ENCODE measurements at regions not wholly inside any gene's neighbourhood (a gene's known extent, or its start where the extent isn't known, plus 50 kb on each side); places are given as distances from the start of the nearest gene placed in this dataset.

- H3K27ac Mint-ChIP-seq, result no peak overlapping the region
- no peak overlapping the region for H3K4me3 Mint-ChIP-seq
- DNase-seq (ENCODE audit: low spot score), result no peak
- no peaks in the 10 kb centered on the region for H3K36me3 Mint-ChIP-seq (ENCODE audit: low read depth)
- H3K27me3 Mint-ChIP-seq (ENCODE audit: low read depth), result no peaks in the 10 kb centered on the region
- H3K9me3 Mint-ChIP-seq, result peaks cover 38% of the 10 kb centered on the region
- H3K4me1 Mint-ChIP-seq (ENCODE audit: low read depth), result no peaks in the 10 kb centered on the region
These were observed 1139.0 kb downstream of the ROBO2 start for GRCh38 chr3:78178740-78179363.

GRCh38 chr3:78183906-78184599 is 1144.2 kb downstream of the ROBO2 start:
- H3K4me1 Mint-ChIP-seq (ENCODE audit: low read depth), result no peaks in the 10 kb centered on the region
- H3K27ac Mint-ChIP-seq, result no peak overlapping the region
- H3K36me3 Mint-ChIP-seq (ENCODE audit: low read depth), result no peaks in the 10 kb centered on the region
- DNase-seq (ENCODE audit: low spot score), result no peak
- no peaks in the 10 kb centered on the region for H3K27me3 Mint-ChIP-seq (ENCODE audit: low read depth)
- H3K9me3 Mint-ChIP-seq, result peaks cover 20% of the 10 kb centered on the region
- no peak overlapping the region for H3K4me3 Mint-ChIP-seq

- Mint-ChIP-seq H3K36me3 (ENCODE audit: low read depth) (no peaks in the 10 kb centered on the region), H3K27me3 (ENCODE audit: low read depth) (no peaks in the 10 kb centered on the region), H3K4me1 (ENCODE audit: low read depth) (no peaks in the 10 kb centered on the region), H3K9me3 (peaks cover 27% of the 10 kb centered on the region), H3K4me3 (no peak overlapping the region), H3K27ac (no peak overlapping the region)
- no peak for DNase-seq (ENCODE audit: low spot score)
These were observed 1146.5 kb downstream of the ROBO2 start for GRCh38 chr3:78186404-78186803.

- Mint-ChIP-seq H3K27ac (no peak overlapping the region), H3K9me3 (peaks cover 26% of the 10 kb centered on the region), H3K36me3 (ENCODE audit: low read depth) (no peaks in the 10 kb centered on the region), H3K4me1 (ENCODE audit: low read depth) (no peaks in the 10 kb centered on the region), H3K27me3 (ENCODE audit: low read depth) (no peaks in the 10 kb centered on the region), H3K4me3 (no peak overlapping the region)
- DNase-seq (ENCODE audit: low spot score), result no peak
These were observed 1161.2 kb downstream of the ROBO2 start for GRCh38 chr3:78201091-78201490.

GRCh38 chr3:78204977-78205376 is 1165.1 kb downstream of the ROBO2 start:
- no peak overlapping the region for H3K27ac Mint-ChIP-seq
- H3K4me3 Mint-ChIP-seq, result no peak overlapping the region
- no peak for DNase-seq (ENCODE audit: low spot score)
- peaks cover 29% of the 10 kb centered on the region for H3K9me3 Mint-ChIP-seq
- no peaks in the 10 kb centered on the region for H3K27me3 Mint-ChIP-seq (ENCODE audit: low read depth)
- no peaks in the 10 kb centered on the region for H3K4me1 Mint-ChIP-seq (ENCODE audit: low read depth)
- H3K36me3 Mint-ChIP-seq (ENCODE audit: low read depth), result no peaks in the 10 kb centered on the region

GRCh38 chr3:78221300-78221699 is 1181.4 kb downstream of the ROBO2 start:
- no peak overlapping the region for H3K27ac Mint-ChIP-seq
- peaks cover 32% of the 10 kb centered on the region for H3K9me3 Mint-ChIP-seq
- no peaks in the 10 kb centered on the region for H3K36me3 Mint-ChIP-seq (ENCODE audit: low read depth)
- DNase-seq (ENCODE audit: low spot score), result no peak
- no peak overlapping the region for H3K4me3 Mint-ChIP-seq
- H3K27me3 Mint-ChIP-seq (ENCODE audit: low read depth), result no peaks in the 10 kb centered on the region
- H3K4me1 Mint-ChIP-seq (ENCODE audit: low read depth), result no peaks in the 10 kb centered on the region

- Mint-ChIP-seq H3K36me3 (ENCODE audit: low read depth) (no peaks in the 10 kb centered on the region), H3K4me3 (no peak overlapping the region), H3K4me1 (ENCODE audit: low read depth) (no peaks in the 10 kb centered on the region), H3K27ac (no peak overlapping the region), H3K9me3 (peaks cover 33% of the 10 kb centered on the region), H3K27me3 (ENCODE audit: low read depth) (no peaks in the 10 kb centered on the region)
- no peak for DNase-seq (ENCODE audit: low spot score)
These were observed 1181.9 kb downstream of the ROBO2 start for GRCh38 chr3:78221796-78222195.

GRCh38 chr3:78235841-78236240 is 1195.9 kb downstream of the ROBO2 start:
- Mint-ChIP-seq H3K27ac (no peak overlapping the region), H3K4me1 (ENCODE audit: low read depth) (no peaks in the 10 kb centered on the region), H3K9me3 (peaks cover 47% of the 10 kb centered on the region), H3K4me3 (no peak overlapping the region), H3K27me3 (ENCODE audit: low read depth) (no peaks in the 10 kb centered on the region), H3K36me3 (ENCODE audit: low read depth) (no peaks in the 10 kb centered on the region)
- no peak for DNase-seq (ENCODE audit: low spot score)

- H3K9me3 Mint-ChIP-seq, result peaks cover 56% of the 10 kb centered on the region
These were observed 1198.9 kb downstream of the ROBO2 start for GRCh38 chr3:78238811-78239210.

GRCh38 chr3:78242724-78243123 is 1202.8 kb downstream of the ROBO2 start:
- H3K9me3 Mint-ChIP-seq, result peaks cover 46% of the 10 kb centered on the region
- no peak overlapping the region for H3K4me3 Mint-ChIP-seq
- H3K36me3 Mint-ChIP-seq (ENCODE audit: low read depth), result no peaks in the 10 kb centered on the region
- no peak for DNase-seq (ENCODE audit: low spot score)
- H3K4me1 Mint-ChIP-seq (ENCODE audit: low read depth), result no peaks in the 10 kb centered on the region
- H3K27ac Mint-ChIP-seq, result no peak overlapping the region
- no peaks in the 10 kb centered on the region for H3K27me3 Mint-ChIP-seq (ENCODE audit: low read depth)

More at GRCh38 chr3:78238811-78239210, 1198.9 kb downstream of the ROBO2 start:
- no peaks in the 10 kb centered on the region for H3K4me1 Mint-ChIP-seq (ENCODE audit: low read depth)
- no peak overlapping the region for H3K27ac Mint-ChIP-seq
- no peaks in the 10 kb centered on the region for H3K36me3 Mint-ChIP-seq (ENCODE audit: low read depth)
- H3K4me3 Mint-ChIP-seq, result no peak overlapping the region
- no peak for DNase-seq (ENCODE audit: low spot score)
- H3K27me3 Mint-ChIP-seq (ENCODE audit: low read depth), result no peaks in the 10 kb centered on the region

- Mint-ChIP-seq H3K27ac (no peak overlapping the region), H3K9me3 (peaks cover 46% of the 10 kb centered on the region), H3K4me1 (ENCODE audit: low read depth) (no peaks in the 10 kb centered on the region), H3K36me3 (ENCODE audit: low read depth) (no peaks in the 10 kb centered on the region), H3K27me3 (ENCODE audit: low read depth) (no peaks in the 10 kb centered on the region), H3K4me3 (no peak overlapping the region)
- DNase-seq (ENCODE audit: low spot score), result no peak
These were observed 1204.2 kb downstream of the ROBO2 start for GRCh38 chr3:78244136-78244535.

- Mint-ChIP-seq H3K27ac (no peak overlapping the region), H3K36me3 (ENCODE audit: low read depth) (no peaks in the 10 kb centered on the region), H3K27me3 (ENCODE audit: low read depth) (no peaks in the 10 kb centered on the region), H3K4me1 (ENCODE audit: low read depth) (no peaks in the 10 kb centered on the region), H3K4me3 (no peak overlapping the region), H3K9me3 (peaks cover 17% of the 10 kb centered on the region)
- no peak for DNase-seq (ENCODE audit: low spot score)
These were observed 1209.4 kb downstream of the ROBO2 start for GRCh38 chr3:78249294-78249693.

GRCh38 chr3:78253860-78254259 is 1214.0 kb downstream of the ROBO2 start:
- Mint-ChIP-seq H3K9me3 (peaks cover 21% of the 10 kb centered on the region), H3K4me3 (no peak overlapping the region), H3K36me3 (ENCODE audit: low read depth) (no peaks in the 10 kb centered on the region), H3K4me1 (ENCODE audit: low read depth) (no peaks in the 10 kb centered on the region), H3K27me3 (ENCODE audit: low read depth) (no peaks in the 10 kb centered on the region), H3K27ac (no peak overlapping the region)
- DNase-seq (ENCODE audit: low spot score), result no peak

GRCh38 chr3:78255403-78255802 is 1215.5 kb downstream of the ROBO2 start:
- peaks cover 25% of the 10 kb centered on the region for H3K9me3 Mint-ChIP-seq

GRCh38 chr3:78256123-78256522 is 1216.2 kb downstream of the ROBO2 start:
- Mint-ChIP-seq H3K36me3 (ENCODE audit: low read depth) (no peaks in the 10 kb centered on the region), H3K4me3 (no peak overlapping the region), H3K27me3 (ENCODE audit: low read depth) (no peaks in the 10 kb centered on the region), H3K4me1 (ENCODE audit: low read depth) (no peaks in the 10 kb centered on the region), H3K9me3 (peaks cover 21% of the 10 kb centered on the region), H3K27ac (no peak overlapping the region)
- DNase-seq (ENCODE audit: low spot score), result no peak

More at GRCh38 chr3:78255403-78255802, 1215.5 kb downstream of the ROBO2 start:
- H3K4me3 Mint-ChIP-seq, result no peak overlapping the region
- H3K4me1 Mint-ChIP-seq (ENCODE audit: low read depth), result no peaks in the 10 kb centered on the region
- no peak for DNase-seq (ENCODE audit: low spot score)
- H3K27ac Mint-ChIP-seq, result no peak overlapping the region
- H3K27me3 Mint-ChIP-seq (ENCODE audit: low read depth), result no peaks in the 10 kb centered on the region
- no peaks in the 10 kb centered on the region for H3K36me3 Mint-ChIP-seq (ENCODE audit: low read depth)
